Fibroblast of mammary gland (primary cell): ENCODE measurements at regions not wholly inside any gene's neighbourhood (a gene's known extent, or its start where the extent isn't known, plus 50 kb on each side); places are given as distances from the start of the nearest gene placed in this dataset.
"Not testable (repeated sequence)": the region's sequence is repeated elsewhere in the genome, so short reads cannot be mapped to it uniquely, and the experiment has no call there.

Experiments used
- DNase-seq: peaks from one replicate; pipeline ENCODE4 v3.0.0-alpha.2; 2010; ENCODE audit warnings: low read depth
- H3K4me3 ChIP-seq: 2 replicates; pipeline ENCODE4 v1.5.1; 2011; ENCODE audit warnings: low read depth, mild to moderate bottlenecking, low read length, moderate library complexity; ENCODE audit not compliant: control insufficient read depth
- CTCF ChIP-seq: conservative IDR thresholded peaks from 2 replicates; pipeline ENCODE4 v1.5.1; 2011; ENCODE audit warnings: low read depth, low read length, inconsistent platforms; ENCODE audit not compliant: control insufficient read depth, insufficient read depth

GRCh38 chr18:35852786-35853185 lies 119.7 kb upstream of the RMP24 start:
- no peak overlapping the region for H3K4me3 ChIP-seq
- no peak for DNase-seq
- no peak for TF ChIP-seq CTCF

- DNase-seq, result no peak
- H3K4me3 ChIP-seq, result no peak overlapping the region
- TF ChIP-seq CTCF, result no peak
Measured at GRCh38 chr18:35854095-35854494, 118.4 kb upstream of the RMP24 start.

- DNase-seq, result no peak
- H3K4me3 ChIP-seq, result no peak overlapping the region
- TF ChIP-seq CTCF, result no peak
Measured at GRCh38 chr18:35856178-35856577, 116.3 kb upstream of the RMP24 start.

GRCh38 chr18:35856721-35857120 lies 115.8 kb upstream of the RMP24 start:
- not testable (repeated sequence) for H3K4me3 ChIP-seq, DNase-seq

GRCh38 chr18:35857581-35857980 lies 114.9 kb upstream of the RMP24 start:
- H3K4me3 ChIP-seq, DNase-seq: not testable (repeated sequence)

- no peak for DNase-seq
- no peak for TF ChIP-seq CTCF
- no peak overlapping the region for H3K4me3 ChIP-seq
Measured at GRCh38 chr18:35861367-35862118, 110.9 kb upstream of the RMP24 start.

- TF ChIP-seq CTCF, result no peak
- no peak overlapping the region for H3K4me3 ChIP-seq
- DNase-seq, result no peak
Measured at GRCh38 chr18:35862119-35862640, 110.3 kb upstream of the RMP24 start.

GRCh38 chr18:35864916-35865315 lies 107.6 kb upstream of the RMP24 start:
- no peak for DNase-seq
- no peak for TF ChIP-seq CTCF
- no peak overlapping the region for H3K4me3 ChIP-seq
